SK-N-SH (cell line): ENCODE measurements at regions not wholly inside any gene's neighbourhood (a gene's known extent, or its start where the extent isn't known, plus 50 kb on each side); places are given as distances from the start of the nearest gene placed in this dataset.

Experiments used
- CTCF ChIP-seq: fragments of 200-600 bp; sonication (generic); IDR thresholded peaks from 2 replicates; pipeline ENCODE4 v1.6.1; 2017; ENCODE audit warnings: antibody characterized with exemption, mild to moderate bottlenecking, moderate library complexity
- ELF1 ChIP-seq: IDR thresholded peaks from 2 replicates; pipeline ENCODE4 v1.4.0; 2012
- EP300 ChIP-seq, 2 experiments: IDR thresholded peaks; 2 replicates each; pipeline versions ENCODE4 v1.4.0 to v1.6.1; 2012; ENCODE audit warnings: borderline replicate concordance in 1 of 2, low read depth in 1 of 2, low read length in 1 of 2
- FOXJ3 ChIP-seq: sonication (generic); formaldehyde crosslinking; IDR thresholded peaks from 2 replicates; pipeline ENCODE4 v1.5.1; 2020; ENCODE audit warnings: mild to moderate bottlenecking, missing genetic modification reagents
- POLR2AphosphoS5 ChIP-seq: IDR thresholded peaks from 2 replicates; pipeline ENCODE4 v1.6.1; 2012; ENCODE audit warnings: low read depth, low read length
- TEAD4 ChIP-seq: IDR thresholded peaks from 2 replicates; pipeline ENCODE4 v1.4.0; 2012; ENCODE audit warnings: mild to moderate bottlenecking, borderline replicate concordance; ENCODE audit not compliant: insufficient read depth
- TF ChIP-seq, protein P1 (sequence below): IDR thresholded peaks from 2 replicates; pipeline ENCODE4 v1.6.1; 2012; ENCODE audit warnings: mild to moderate bottlenecking, low read depth, low read length, moderate library complexity

DNA sequence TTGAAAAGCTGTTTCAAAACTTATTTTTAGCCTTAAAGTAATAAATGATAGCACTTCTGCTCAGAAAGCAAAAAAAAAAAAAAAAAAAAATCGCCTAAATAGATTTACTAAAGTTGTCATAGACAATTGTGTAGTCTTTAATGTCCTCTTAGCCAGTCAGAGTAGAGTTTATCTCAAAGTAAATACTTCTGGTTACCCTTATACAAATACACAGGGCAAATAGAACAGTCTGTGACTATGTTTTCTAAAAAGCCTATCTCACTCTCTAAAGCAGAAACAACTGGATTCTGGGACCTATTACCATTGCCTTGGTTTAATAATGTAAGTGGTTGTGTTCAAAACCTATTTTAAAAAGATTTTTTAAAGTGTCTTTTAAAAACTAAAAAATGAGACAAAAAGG, 156.2 kb upstream of the THSD7A start:
- TF ChIP-seq EP300 (IDR thresholded peaks at IDR 0.05; ENCODE audit: borderline replicate concordance in 1 of 2, low read depth in 1 of 2, low read length in 1 of 2) (no peak), POLR2AphosphoS5 (no peak), FOXJ3 (CRISPR knock-in tag) (no peak), CTCF (no peak), TEAD4 (no peak), ELF1 (no peak)
- TF ChIP-seq, protein P1, sequence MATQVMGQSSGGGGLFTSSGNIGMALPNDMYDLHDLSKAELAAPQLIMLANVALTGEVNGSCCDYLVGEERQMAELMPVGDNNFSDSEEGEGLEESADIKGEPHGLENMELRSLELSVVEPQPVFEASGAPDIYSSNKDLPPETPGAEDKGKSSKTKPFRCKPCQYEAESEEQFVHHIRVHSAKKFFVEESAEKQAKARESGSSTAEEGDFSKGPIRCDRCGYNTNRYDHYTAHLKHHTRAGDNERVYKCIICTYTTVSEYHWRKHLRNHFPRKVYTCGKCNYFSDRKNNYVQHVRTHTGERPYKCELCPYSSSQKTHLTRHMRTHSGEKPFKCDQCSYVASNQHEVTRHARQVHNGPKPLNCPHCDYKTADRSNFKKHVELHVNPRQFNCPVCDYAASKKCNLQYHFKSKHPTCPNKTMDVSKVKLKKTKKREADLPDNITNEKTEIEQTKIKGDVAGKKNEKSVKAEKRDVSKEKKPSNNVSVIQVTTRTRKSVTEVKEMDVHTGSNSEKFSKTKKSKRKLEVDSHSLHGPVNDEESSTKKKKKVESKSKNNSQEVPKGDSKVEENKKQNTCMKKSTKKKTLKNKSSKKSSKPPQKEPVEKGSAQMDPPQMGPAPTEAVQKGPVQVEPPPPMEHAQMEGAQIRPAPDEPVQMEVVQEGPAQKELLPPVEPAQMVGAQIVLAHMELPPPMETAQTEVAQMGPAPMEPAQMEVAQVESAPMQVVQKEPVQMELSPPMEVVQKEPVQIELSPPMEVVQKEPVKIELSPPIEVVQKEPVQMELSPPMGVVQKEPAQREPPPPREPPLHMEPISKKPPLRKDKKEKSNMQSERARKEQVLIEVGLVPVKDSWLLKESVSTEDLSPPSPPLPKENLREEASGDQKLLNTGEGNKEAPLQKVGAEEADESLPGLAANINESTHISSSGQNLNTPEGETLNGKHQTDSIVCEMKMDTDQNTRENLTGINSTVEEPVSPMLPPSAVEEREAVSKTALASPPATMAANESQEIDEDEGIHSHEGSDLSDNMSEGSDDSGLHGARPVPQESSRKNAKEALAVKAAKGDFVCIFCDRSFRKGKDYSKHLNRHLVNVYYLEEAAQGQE = no peak
